Neural crest cell (in vitro differentiated cells): ENCODE measurements at regions not wholly inside any gene's neighbourhood (a gene's known extent, or its start where the extent isn't known, plus 50 kb on each side); places are given as distances from the start of the nearest gene placed in this dataset.

ENCODE experiments used
- DNase-seq: peaks from one replicate; pipeline ENCODE4 v3.0.0; 2021; ENCODE audit warnings: low read depth, mixed read lengths, low spot score
- H3K27ac Mint-ChIP-seq: one replicate; pipeline ENCODE4 v1.8.0; 2021; ENCODE audit warnings: mild to moderate bottlenecking, mixed read lengths; ENCODE audit not compliant: unreplicated experiment
- H3K27me3 Mint-ChIP-seq: 2 replicates; pipeline ENCODE4 v1.8.0; 2021; ENCODE audit warnings: low read depth, mild to moderate bottlenecking, mixed read lengths
- H3K36me3 Mint-ChIP-seq: 2 replicates; pipeline ENCODE4 v1.8.0; 2021; ENCODE audit warnings: low read depth, mild to moderate bottlenecking, mixed read lengths
- H3K4me1 Mint-ChIP-seq: 2 replicates; pipeline ENCODE4 v1.8.0; 2021; ENCODE audit warnings: mixed read lengths
- H3K4me3 Mint-ChIP-seq: one replicate; pipeline ENCODE4 v1.8.0; 2021; ENCODE audit warnings: mild to moderate bottlenecking, mixed read lengths
- H3K9me3 Mint-ChIP-seq: 2 replicates; pipeline ENCODE4 v1.8.0; 2021; ENCODE audit warnings: mixed read lengths
- CTCF ChIP-seq: fragments of 200-600 bp; sonication (generic); conservative IDR thresholded peaks from 2 replicates; pipeline ENCODE4 v1.5.0; 2021; ENCODE audit warnings: antibody characterized with exemption, mild to moderate bottlenecking

DNA sequence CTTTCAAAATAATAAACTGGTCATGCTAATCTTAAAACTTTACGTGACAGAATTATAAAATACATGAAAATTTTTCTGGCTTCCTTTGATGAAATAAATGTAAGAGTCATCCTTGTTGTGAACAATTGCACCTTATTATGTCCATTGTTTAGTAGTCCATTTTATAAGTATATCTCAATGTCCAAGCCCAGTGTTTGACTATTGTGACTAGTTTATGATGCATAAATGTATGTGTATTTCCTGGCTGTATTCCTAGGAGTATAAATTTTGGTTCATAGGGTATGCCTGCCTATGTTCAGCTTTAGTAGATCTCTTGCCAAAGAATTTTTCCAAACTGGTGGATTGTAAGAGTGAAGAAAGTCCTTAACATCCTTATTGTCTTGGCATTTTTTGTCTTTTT, 2895.5 kb upstream of the PCDH20 start:
- Mint-ChIP-seq H3K9me3 (peaks cover 4% of the 10 kb centered on the region), H3K4me3 (no peak overlapping the region), H3K27me3 (no peaks in the 10 kb centered on the region), H3K27ac (no peak overlapping the region), H3K36me3 (no peaks in the 10 kb centered on the region), H3K4me1 (no peaks in the 10 kb centered on the region)
- no peak for TF ChIP-seq CTCF
- DNase-seq: no peak

- no peak for TF ChIP-seq CTCF
- no peaks in the 10 kb centered on the region for H3K9me3 Mint-ChIP-seq
- no peaks in the 10 kb centered on the region for H3K36me3 Mint-ChIP-seq
- H3K27me3 Mint-ChIP-seq: no peaks in the 10 kb centered on the region
- H3K4me3 Mint-ChIP-seq: no peak overlapping the region
- no peaks in the 10 kb centered on the region for H3K4me1 Mint-ChIP-seq
- H3K27ac Mint-ChIP-seq: no peak overlapping the region
- no peak for DNase-seq
Observed at GRCh38 chr13:64305246-64305645, 2889.6 kb upstream of the PCDH20 start.

- no peaks in the 10 kb centered on the region for H3K27me3 Mint-ChIP-seq
- H3K9me3 Mint-ChIP-seq: peaks cover 2% of the 10 kb centered on the region
- no peaks in the 10 kb centered on the region for H3K4me1 Mint-ChIP-seq
- no peak overlapping the region for H3K27ac Mint-ChIP-seq
- H3K4me3 Mint-ChIP-seq: no peak overlapping the region
- no peak for DNase-seq
- no peaks in the 10 kb centered on the region for H3K36me3 Mint-ChIP-seq
- no peak for TF ChIP-seq CTCF
Observed at GRCh38 chr13:64300239-64300638, 2884.6 kb upstream of the PCDH20 start.

- no peak for DNase-seq
- H3K27me3 Mint-ChIP-seq: no peaks in the 10 kb centered on the region
- H3K4me1 Mint-ChIP-seq: no peaks in the 10 kb centered on the region
- H3K36me3 Mint-ChIP-seq: no peaks in the 10 kb centered on the region
- TF ChIP-seq CTCF: no peak
- peaks cover 2% of the 10 kb centered on the region for H3K9me3 Mint-ChIP-seq
- H3K4me3 Mint-ChIP-seq: no peak overlapping the region
- no peak overlapping the region for H3K27ac Mint-ChIP-seq
Observed at GRCh38 chr13:64293923-64294322, 2878.3 kb upstream of the PCDH20 start.

DNA sequence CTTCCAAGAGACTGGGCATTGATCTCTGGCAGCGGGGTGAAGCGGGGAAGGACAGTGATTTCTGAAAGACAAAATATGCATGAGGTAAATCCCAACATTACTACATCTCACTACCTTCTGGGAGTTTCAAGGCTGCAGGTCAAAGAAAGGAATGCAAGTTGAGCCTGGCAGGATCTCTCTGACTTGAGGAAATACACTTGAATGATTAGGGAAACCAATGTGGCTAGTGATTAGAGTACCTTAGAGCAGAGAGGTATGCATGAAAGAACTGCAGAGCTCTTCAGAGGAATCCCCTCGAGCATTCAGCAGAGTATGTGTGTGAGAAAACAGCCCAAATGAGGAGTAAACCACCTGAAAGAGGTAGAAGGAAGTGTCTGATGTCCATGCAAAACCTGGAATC, 2874.1 kb upstream of the PCDH20 start:
- no peaks in the 10 kb centered on the region for H3K4me1 Mint-ChIP-seq
- DNase-seq: no peak
- no peaks in the 10 kb centered on the region for H3K9me3 Mint-ChIP-seq
- H3K36me3 Mint-ChIP-seq: no peaks in the 10 kb centered on the region
- no peak for TF ChIP-seq CTCF
- H3K27me3 Mint-ChIP-seq: no peaks in the 10 kb centered on the region
- H3K4me3 Mint-ChIP-seq: no peak overlapping the region
- no peak overlapping the region for H3K27ac Mint-ChIP-seq

GRCh38 chr13:64283926-64284325, 2868.3 kb upstream of the PCDH20 start:
- no peak for DNase-seq
- no peaks in the 10 kb centered on the region for H3K27me3 Mint-ChIP-seq
- peaks cover 6% of the 10 kb centered on the region for H3K9me3 Mint-ChIP-seq
- TF ChIP-seq CTCF: no peak
- no peak overlapping the region for H3K4me3 Mint-ChIP-seq
- H3K4me1 Mint-ChIP-seq: no peaks in the 10 kb centered on the region
- no peaks in the 10 kb centered on the region for H3K36me3 Mint-ChIP-seq
- no peak overlapping the region for H3K27ac Mint-ChIP-seq
